GM21619 (cell line): ENCODE measurements at regions not wholly inside any gene's neighbourhood (a gene's known extent, or its start where the extent isn't known, plus 50 kb on each side); places are given as distances from the start of the nearest gene placed in this dataset.
"Not testable (repeated sequence)": the region's sequence is repeated elsewhere in the genome, so short reads cannot be mapped to it uniquely, and the experiment has no call there.

Experiments
- ATAC-seq: cut with Tn5 transposase; IDR thresholded peaks from one replicate; pipeline ENCODE4 v1.9.1; 2021; ENCODE audit not compliant: unreplicated experiment

- no peak for ATAC-seq
Observed at GRCh38 chr9:31740705-31741104, 643.7 kb upstream of the ACO1 start.

GRCh38 chr9:31744589-31744988, 639.9 kb upstream of the ACO1 start:
- ATAC-seq, result no peak

GRCh38 chr9:31745468-31745867, 639.0 kb upstream of the ACO1 start:
- no peak for ATAC-seq

GRCh38 chr9:31745886-31746285, 638.6 kb upstream of the ACO1 start:
- no peak for ATAC-seq

GRCh38 chr9:31753756-31754155, 630.7 kb upstream of the ACO1 start:
- no peak for ATAC-seq

GRCh38 chr9:31759703-31760102, 624.7 kb upstream of the ACO1 start:
- ATAC-seq, result no peak

GRCh38 chr9:31774021-31774420, 610.4 kb upstream of the ACO1 start:
- ATAC-seq, result not testable (repeated sequence)

- no peak for ATAC-seq
Observed at GRCh38 chr9:31774571-31774970, 609.9 kb upstream of the ACO1 start.

- no peak for ATAC-seq
Observed at GRCh38 chr9:31776471-31776870, 608.0 kb upstream of the ACO1 start.

- no peak for ATAC-seq
Observed at GRCh38 chr9:31783491-31783890, 601.0 kb upstream of the ACO1 start.

GRCh38 chr9:31790720-31791119, 593.7 kb upstream of the ACO1 start:
- ATAC-seq, result no peak

GRCh38 chr9:31799953-31800609, 584.4 kb upstream of the ACO1 start:
- no peak for ATAC-seq

- ATAC-seq, result no peak
Observed at GRCh38 chr9:31807574-31808256, 576.7 kb upstream of the ACO1 start.

GRCh38 chr9:31808766-31809165, 575.7 kb upstream of the ACO1 start:
- ATAC-seq, result no peak

GRCh38 chr9:31820426-31820825, 564.0 kb upstream of the ACO1 start:
- no peak for ATAC-seq

GRCh38 chr9:31821583-31821982, 562.9 kb upstream of the ACO1 start:
- no peak for ATAC-seq

GRCh38 chr9:31823365-31823764, 561.1 kb upstream of the ACO1 start:
- ATAC-seq, result no peak

GRCh38 chr9:31824860-31825259, 559.6 kb upstream of the ACO1 start:
- no peak for ATAC-seq

- no peak for ATAC-seq
Observed at GRCh38 chr9:31837211-31837610, 547.2 kb upstream of the ACO1 start.

- no peak for ATAC-seq
Observed at GRCh38 chr9:31839273-31839672, 545.2 kb upstream of the ACO1 start.

GRCh38 chr9:31840702-31841101, 543.7 kb upstream of the ACO1 start:
- ATAC-seq, result no peak

- ATAC-seq, result no peak
Observed at GRCh38 chr9:31847963-31848362, 536.5 kb upstream of the ACO1 start.
